ENCODE measurements at regions not wholly inside any gene's neighbourhood (a gene's known extent, or its start where the extent isn't known, plus 50 kb on each side); places are given as distances from the start of the nearest gene placed in this dataset.

GRCh38 chr16:62516001-62516400 is 479.8 kb upstream of the CDH8 start:
- TF ChIP-seq CTCF (IDR thresholded peaks at IDR 0.05; ENCODE audit: low read depth, low read length, poor library complexity, severe bottlenecking) (no peak), EZH2phosphoT487 (IDR thresholded peaks at IDR 0.05; ENCODE audit: borderline replicate concordance, low read length) (no peak)

Measured in DOHH2 (cell line).